ENCODE measurements at regions not wholly inside any gene's neighbourhood (a gene's known extent, or its start where the extent isn't known, plus 50 kb on each side); places are given as distances from the start of the nearest gene placed in this dataset.

GRCh38 chr10:108238261-108238660 is 1073.8 kb upstream of the SORCS1 start:
- WGBS, 2 donors: 43 to 60% methylated on average over 1 of the region's 1 CpG
- Histone ChIP-seq H3K4me1 (no peaks in the 10 kb centered on the region), H3K4me3 (no peak overlapping the region), H3K27me3 (no peaks in the 10 kb centered on the region), H3K9me3 (no peaks in the 10 kb centered on the region), H3K36me3 (no peaks in the 10 kb centered on the region), H3K27ac (no peak overlapping the region)
- DNase-seq (ENCODE audit: low spot score in 2 of 2): no peak
- TF ChIP-seq CTCF (IDR thresholded peaks at IDR 0.05) (no peak), EP300 (IDR thresholded peaks at IDR 0.05) (no peak), POLR2A (IDR thresholded peaks at IDR 0.05) (no peak)

GRCh38 chr10:108230478-108231170 is 1066.1 kb upstream of the SORCS1 start:
- no peaks in the 10 kb centered on the region for H3K36me3 ChIP-seq
- TF ChIP-seq POLR2A (IDR thresholded peaks at IDR 0.05) (no peak), EP300 (IDR thresholded peaks at IDR 0.05) (no peak), CTCF (IDR thresholded peaks at IDR 0.05) (no peak)

GRCh38 chr10:108208732-108209131 is 1044.2 kb upstream of the SORCS1 start:
- Histone ChIP-seq H3K4me1 (no peaks in the 10 kb centered on the region), H3K27me3 (no peaks in the 10 kb centered on the region), H3K36me3 (no peaks in the 10 kb centered on the region), H3K9me3 (peaks cover 0 to 7% (median 0%) of the 10 kb centered on the region in 4 donors), H3K27ac (no peak overlapping the region), H3K4me3 (no peak overlapping the region)
- 90 to 92% methylated on average over 2 of the region's 2 CpGs for WGBS, 2 donors
- TF ChIP-seq POLR2A (IDR thresholded peaks at IDR 0.05) (no peak), CTCF (IDR thresholded peaks at IDR 0.05) (no peak), EP300 (IDR thresholded peaks at IDR 0.05) (no peak)
- no peak for DNase-seq (ENCODE audit: low spot score in 2 of 2)

More at GRCh38 chr10:108230478-108231170, 1066.1 kb upstream of the SORCS1 start:
- no peak overlapping the region for H3K4me3 ChIP-seq
- no peaks in the 10 kb centered on the region for H3K4me1 ChIP-seq
- no peaks in the 10 kb centered on the region for H3K9me3 ChIP-seq
- WGBS, 2 donors: 59 to 62% methylated on average over 5 of the region's 5 CpGs
- no peaks in the 10 kb centered on the region for H3K27me3 ChIP-seq
- no peak overlapping the region for H3K27ac ChIP-seq
- DNase-seq (ENCODE audit: low spot score in 2 of 2): no peak

GRCh38 chr10:108208038-108208437 is 1043.5 kb upstream of the SORCS1 start:
- H3K4me3 ChIP-seq: no peak overlapping the region
- H3K4me1 ChIP-seq: no peaks in the 10 kb centered on the region
- H3K27ac ChIP-seq: no peak overlapping the region
- no peaks in the 10 kb centered on the region for H3K36me3 ChIP-seq
- WGBS, 2 donors: 64 to 72% methylated on average over 3 of the region's 3 CpGs
- no peak for DNase-seq (ENCODE audit: low spot score in 2 of 2)
- peaks cover 0 to 7% (median 0%) of the 10 kb centered on the region in 4 donors for H3K9me3 ChIP-seq
- TF ChIP-seq CTCF (IDR thresholded peaks at IDR 0.05) (no peak), POLR2A (IDR thresholded peaks at IDR 0.05) (no peak), EP300 (IDR thresholded peaks at IDR 0.05) (no peak)
- no peaks in the 10 kb centered on the region for H3K27me3 ChIP-seq

- Histone ChIP-seq H3K27me3 (no peaks in the 10 kb centered on the region), H3K4me1 (no peaks in the 10 kb centered on the region), H3K27ac (no peak overlapping the region), H3K4me3 (no peak overlapping the region), H3K36me3 (no peaks in the 10 kb centered on the region), H3K9me3 (no peaks in the 10 kb centered on the region)
- WGBS, 2 donors: 56 to 59% methylated on average over 8 of the region's 8 CpGs
- TF ChIP-seq CTCF (IDR thresholded peaks at IDR 0.05): peak in 4 of 5 experiments; percentile 38 to 56 (median 46)
- TF ChIP-seq POLR2A (IDR thresholded peaks at IDR 0.05): no peak
- TF ChIP-seq EP300 (IDR thresholded peaks at IDR 0.05): no peak
- no peak for DNase-seq (ENCODE audit: low spot score in 2 of 2)
Measured at GRCh38 chr10:108204528-108205305, 1040.2 kb upstream of the SORCS1 start.

Data from tibial nerve (tissue), 4 donors.